ENCODE measurements at regions not wholly inside any gene's neighbourhood (a gene's known extent, or its start where the extent isn't known, plus 50 kb on each side); places are given as distances from the start of the nearest gene placed in this dataset.
A peak's percentile ranks its signal among the peaks of the same experiment; 100 is the strongest.

GRCh38 chr4:155530290-155530689 lies 136.4 kb upstream of the GUCY1A1 start:
- intact Hi-C loops (cut with DNase I) = no loop called here
- DNase-seq (ENCODE audit: low spot score) (no peak), ATAC-seq (no peak)

GRCh38 chr4:155529716-155530115 lies 136.9 kb upstream of the GUCY1A1 start:
- ATAC-seq (no peak), DNase-seq (ENCODE audit: low spot score) (no peak)
- intact Hi-C loops (cut with DNase I) = no loop called here

- DNase-seq (ENCODE audit: low spot score) (no peak), ATAC-seq (no peak)
- intact Hi-C loops (cut with DNase I) = no loop called here
These were observed 137.4 kb upstream of the GUCY1A1 start for GRCh38 chr4:155529272-155529671.

GRCh38 chr4:155526452-155527169 lies 140.0 kb upstream of the GUCY1A1 start:
- intact Hi-C loops (cut with DNase I) = no loop called here
- ATAC-seq = peak; percentile 84
- no peak for DNase-seq (ENCODE audit: low spot score)

- DNase-seq (ENCODE audit: low spot score) (no peak), ATAC-seq (no peak)
- intact Hi-C loops (cut with DNase I) = no loop called here
These were observed 141.7 kb upstream of the GUCY1A1 start for GRCh38 chr4:155524926-155525455.

- ATAC-seq (no peak), DNase-seq (ENCODE audit: low spot score) (no peak)
- intact Hi-C loops (cut with DNase I) = no loop called here
These were observed 143.3 kb upstream of the GUCY1A1 start for GRCh38 chr4:155523358-155523757.

GRCh38 chr4:155522201-155522600 lies 144.4 kb upstream of the GUCY1A1 start:
- intact Hi-C loops (cut with DNase I) = no loop called here
- no peak for ATAC-seq
- DNase-seq (ENCODE audit: low spot score) = no peak

- DNase-seq (ENCODE audit: low spot score) = no peak
- intact Hi-C loops (cut with DNase I) = no loop called here
- ATAC-seq = no peak
These were observed 144.6 kb upstream of the MAP9 start for GRCh38 chr4:155521382-155521781.

- no peak for ATAC-seq
- no peak for DNase-seq (ENCODE audit: low spot score)
- intact Hi-C loops (cut with DNase I) = no loop called here
These were observed 138.8 kb upstream of the MAP9 start for GRCh38 chr4:155515444-155516075.

GRCh38 chr4:155514628-155515027 lies 137.9 kb upstream of the MAP9 start:
- no peak for ATAC-seq
- no peak for DNase-seq (ENCODE audit: low spot score)
- intact Hi-C loops (cut with DNase I) = no loop called here

- intact Hi-C loops (cut with DNase I) = no loop called here
- ATAC-seq = peak; percentile 84
- no peak for DNase-seq (ENCODE audit: low spot score)
These were observed 136.1 kb upstream of the MAP9 start for GRCh38 chr4:155512817-155513216.

GRCh38 chr4:155512046-155512445 lies 135.3 kb upstream of the MAP9 start:
- intact Hi-C loops (cut with DNase I) = no loop called here
- no peak for DNase-seq (ENCODE audit: low spot score)
- ATAC-seq = no peak

- ATAC-seq (no peak), DNase-seq (ENCODE audit: low spot score) (no peak)
- intact Hi-C loops (cut with DNase I) = no loop called here
These were observed 134.0 kb upstream of the MAP9 start for GRCh38 chr4:155510771-155511170.

GRCh38 chr4:155509555-155509954 lies 132.8 kb upstream of the MAP9 start:
- ATAC-seq = no peak
- DNase-seq (ENCODE audit: low spot score) = no peak
- intact Hi-C loops (cut with DNase I) = no loop called here

GRCh38 chr4:155506745-155507144 lies 130.0 kb upstream of the MAP9 start:
- intact Hi-C loops (cut with DNase I) = no loop called here
- no peak for DNase-seq (ENCODE audit: low spot score)
- ATAC-seq = no peak

GRCh38 chr4:155505321-155505720 lies 128.6 kb upstream of the MAP9 start:
- no peak for ATAC-seq
- intact Hi-C loops (cut with DNase I) = no loop called here
- no peak for DNase-seq (ENCODE audit: low spot score)

- DNase-seq (ENCODE audit: low spot score) (no peak), ATAC-seq (no peak)
- intact Hi-C loops (cut with DNase I) = no loop called here
These were observed 120.5 kb upstream of the MAP9 start for GRCh38 chr4:155497306-155497705.

- DNase-seq (ENCODE audit: low spot score) = no peak
- intact Hi-C loops (cut with DNase I) = no loop called here
- no peak for ATAC-seq
These were observed 119.5 kb upstream of the MAP9 start for GRCh38 chr4:155496294-155496626.

GRCh38 chr4:155495572-155496293 lies 119.0 kb upstream of the MAP9 start:
- intact Hi-C loops (cut with DNase I) = no loop called here
- DNase-seq (ENCODE audit: low spot score) (no peak), ATAC-seq (no peak)

- DNase-seq (ENCODE audit: low spot score) (no peak), ATAC-seq (no peak)
- intact Hi-C loops (cut with DNase I) = no loop called here
These were observed 117.4 kb upstream of the MAP9 start for GRCh38 chr4:155494037-155494718.

Measured in sciatic nerve (tissue), 2 donors.